IMR-90 (cell line): ENCODE measurements at regions not wholly inside any gene's neighbourhood (a gene's known extent, or its start where the extent isn't known, plus 50 kb on each side); places are given as distances from the start of the nearest gene placed in this dataset.
"Not testable (repeated sequence)": the region's sequence is repeated elsewhere in the genome, so short reads cannot be mapped to it uniquely, and the experiment has no call there.

Source experiments
- ATAC-seq: fragments of 200-7000 bp; cut with Tn5 transposase; 2 replicates; pipeline ENCODE4 v1.9.1; 2020; ENCODE audit warnings: low read depth, mild to moderate bottlenecking, moderate library complexity
- BruUV-seq: library from RNA; stranded (reverse); fragments of 400-500 nt; replicated peaks from 2 replicates; lab custom pipeline; 2021; lab: Mats Ljungman, UMichigan
- CTCF ChIA-PET: fragments of 300-600 bp; formaldehyde crosslinking; extraction: SDS; loops from one replicate; lab custom pipeline; 2021; ENCODE audit warnings: antibody characterized with exemption; lab: Yijun Ruan, JAX
- POLR2A ChIA-PET: fragments of 300-600 bp; sonication (Branson Sonifier 250); formaldehyde crosslinking; loops from one replicate; lab custom pipeline; 2022; ENCODE audit warnings: antibody characterized with exemption; ENCODE audit not compliant: unreplicated experiment; lab: Charles Lee
- DNase-seq: peaks from one replicate; pipeline ENCODE4 v3.0.0; 2013
- H2AFZ ChIP-seq: replicated peaks from 2 replicates; pipeline ENCODE3; 2013; ENCODE audit warnings: low read length, mild to moderate bottlenecking; ENCODE audit not compliant: poor library complexity
- H2AK5ac ChIP-seq: 2 replicates; pipeline ENCODE4 v1.6.1; 2013; ENCODE audit warnings: low read depth, low read length, inconsistent platforms
- H2AK9ac ChIP-seq: replicated peaks from 2 replicates; pipeline ENCODE3; 2013; ENCODE audit warnings: mild to moderate bottlenecking, low read depth, low read length, moderate library complexity; ENCODE audit not compliant: poor library complexity
- H2BK120ac ChIP-seq: 2 replicates; pipeline ENCODE4 v1.6.1; 2013; ENCODE audit warnings: low read depth, low read length, inconsistent platforms
- H2BK15ac ChIP-seq: 3 replicates; pipeline ENCODE4 v1.6.1; 2013; ENCODE audit warnings: low read depth, low read length, inconsistent platforms
- H2BK20ac ChIP-seq: 2 replicates; pipeline ENCODE4 v1.6.1; 2013; ENCODE audit warnings: low read depth, mild to moderate bottlenecking, inconsistent platforms, low read length, moderate library complexity
- H2BK5ac ChIP-seq: 2 replicates; pipeline ENCODE4 v1.6.1; 2013; ENCODE audit warnings: mild to moderate bottlenecking, low read depth, low read length, inconsistent platforms; ENCODE audit not compliant: poor library complexity, severe bottlenecking
- H3K14ac ChIP-seq: replicated peaks from 2 replicates; pipeline ENCODE4 v1.6.1; 2013; ENCODE audit warnings: low read depth, low read length, inconsistent platforms
- H3K18ac ChIP-seq: 2 replicates; pipeline ENCODE4 v1.6.1; 2013; ENCODE audit warnings: low read depth, low read length, control low read depth
- H3K23ac ChIP-seq: 2 replicates; pipeline ENCODE4 v1.6.1; 2013; ENCODE audit warnings: low read depth, low read length, inconsistent platforms
- H3K27ac ChIP-seq: 2 replicates; pipeline ENCODE4 v1.5.1; 2013; ENCODE audit warnings: mild to moderate bottlenecking, control low read depth, low read length; ENCODE audit not compliant: insufficient read depth
- H3K27me3 ChIP-seq: 2 replicates; pipeline ENCODE4 v1.6.1; 2013; ENCODE audit warnings: low read length; ENCODE audit not compliant: control insufficient read depth, insufficient read depth
- H3K36me3 ChIP-seq: 2 replicates; pipeline ENCODE4 v1.6.1; 2013; ENCODE audit warnings: low read length, mixed read lengths; ENCODE audit not compliant: control insufficient read depth, insufficient read depth
- H3K4ac ChIP-seq: 2 replicates; pipeline ENCODE4 v1.6.1; 2013; ENCODE audit warnings: low read depth, low read length, inconsistent platforms
- H3K4me1 ChIP-seq: 2 replicates; pipeline ENCODE4 v1.6.1; 2013; ENCODE audit warnings: low read length, mixed read lengths; ENCODE audit not compliant: control insufficient read depth, insufficient read depth
- H3K4me2 ChIP-seq: 2 replicates; pipeline ENCODE4 v1.6.1; 2013; ENCODE audit warnings: low read depth, mild to moderate bottlenecking, control low read depth, low read length, moderate library complexity
- H3K4me3 ChIP-seq: 2 replicates; pipeline ENCODE4 v1.5.1; 2013; ENCODE audit warnings: low read depth, mild to moderate bottlenecking, control low read depth, low read length, moderate library complexity; ENCODE audit not compliant: insufficient read depth
- H3K56ac ChIP-seq: 2 replicates; pipeline ENCODE4 v1.6.1; 2013; ENCODE audit warnings: low read length, inconsistent platforms; ENCODE audit not compliant: insufficient read depth; ENCODE audit errors: extremely low read depth
- H3K79me1 ChIP-seq, 2 experiments: 2 replicates each; pipeline ENCODE4 v1.6.1; 2013; ENCODE audit warnings: low read length in 2 of 2, inconsistent platforms in 1 of 2, low read depth in 1 of 2
- H3K9ac ChIP-seq: 2 replicates; pipeline ENCODE4 v1.6.1; 2013; ENCODE audit warnings: low read depth, low read length, control low read depth
- H3K9me1 ChIP-seq: 2 replicates; pipeline ENCODE4 v1.6.1; 2013; ENCODE audit warnings: low read length, inconsistent platforms; ENCODE audit not compliant: insufficient read depth
- H3K9me3 ChIP-seq: 2 replicates; pipeline ENCODE4 v1.6.1; 2013; ENCODE audit warnings: low read length; ENCODE audit not compliant: control insufficient read depth, insufficient read depth
- H4K20me1 ChIP-seq: 2 replicates; pipeline ENCODE4 v1.6.1; 2013; ENCODE audit warnings: low read length, inconsistent platforms; ENCODE audit not compliant: insufficient read depth
- H4K5ac ChIP-seq: 2 replicates; pipeline ENCODE4 v1.6.1; 2013; ENCODE audit warnings: mild to moderate bottlenecking, low read depth, low read length, control low read depth
- H4K8ac ChIP-seq, 2 experiments: 2 replicates each; pipeline ENCODE4 v1.6.1; 2013; ENCODE audit warnings: low read depth in 2 of 2, low read length in 2 of 2, control low read depth in 1 of 2, inconsistent platforms in 1 of 2
- H4K91ac ChIP-seq: 2 replicates; pipeline ENCODE4 v1.6.1; 2013; ENCODE audit warnings: low read depth, low read length, inconsistent platforms; ENCODE audit not compliant: insufficient read depth
- WGBS, 2 experiments: methylation state at CpG; one replicate each; pipeline versions ENCODE4 v1.1.5 to v1.1.7; 2013; ENCODE audit warnings: missing lambda C conversion rate in 2 of 2; ENCODE audit not compliant: insufficient read length in 1 of 2; ENCODE audit errors: extremely low coverage in 2 of 2; 5-methylcytosine and 5-hydroxymethylcytosine counted together
- dilution Hi-C: fragments of 300-500 bp; cut with HindIII; formaldehyde crosslinking; loops from one replicate; pipeline ENCODE4 v1.14.3; 2018; ENCODE audit warnings: low sequenced_read_pairs; ENCODE audit not compliant: unreplicated experiment
- in situ Hi-C: fragments of 300-500 bp; cut with MboI; formaldehyde crosslinking; loops from 3 replicates; pipeline ENCODE4 v1.14.3; 2019; ENCODE audit warnings: low sequenced_read_pairs, inconsistent platforms, mixed read lengths
- intact Hi-C: fragments of 100-400 bp; cut with micrococcal nuclease; formaldehyde crosslinking; loops from 2 replicates; pipeline ENCODE4 v1.10.0; 2022

- H3K18ac ChIP-seq, H3K4me1 ChIP-seq, H3K4me2 ChIP-seq, H3K27me3 ChIP-seq, H2BK20ac ChIP-seq, H2BK120ac ChIP-seq, dilution Hi-C loops, H4K8ac ChIP-seq, H2AK9ac ChIP-seq, H3K9ac ChIP-seq, H2AFZ ChIP-seq, H3K4ac ChIP-seq, BruUV-seq, H2AK5ac ChIP-seq, H3K14ac ChIP-seq, intact Hi-C loops, H3K9me1 ChIP-seq, H2BK5ac ChIP-seq, H4K20me1 ChIP-seq, H2BK15ac ChIP-seq, CTCF ChIA-PET, H3K27ac ChIP-seq, H3K56ac ChIP-seq, POLR2A ChIA-PET, H3K23ac ChIP-seq, H4K91ac ChIP-seq, ATAC-seq, H4K5ac ChIP-seq, H3K4me3 ChIP-seq, in situ Hi-C loops, H3K79me1 ChIP-seq, H3K9me3 ChIP-seq, H3K36me3 ChIP-seq, DNase-seq: not testable (repeated sequence)
- WGBS, 2 experiments, result no CpG with 5 or more reads among the region's 2 CpGs
Measured at GRCh38 chr9:38484076-38484665, 59.9 kb upstream of the IGFBPL1 start.
